Panc1 (cell line): ENCODE measurements at regions not wholly inside any gene's neighbourhood (a gene's known extent, or its start where the extent isn't known, plus 50 kb on each side); places are given as distances from the start of the nearest gene placed in this dataset.

Experiments
- ATAC-seq: fragments of 200-7000 bp; cut with Tn5 transposase; 2 replicates; pipeline ENCODE4 v1.9.1; 2020; ENCODE audit warnings: mild to moderate bottlenecking, moderate library complexity
- BruUV-seq: library from RNA; stranded (reverse); fragments of 400-500 nt; replicated peaks from 2 replicates; lab custom pipeline; 2021; lab: Mats Ljungman, UMichigan
- CTCF ChIA-PET: fragments of 300-600 bp; sonication (Branson Sonifier 250); formaldehyde crosslinking; loops from one replicate; lab custom pipeline; 2022; ENCODE audit warnings: antibody characterized with exemption; lab: Charles Lee
- POLR2A ChIA-PET: fragments of 300-600 bp; sonication (Branson Sonifier 250); formaldehyde crosslinking; loops from one replicate; lab custom pipeline; 2022; ENCODE audit warnings: antibody characterized with exemption; lab: Charles Lee
- DNase-seq: peaks from one replicate; pipeline ENCODE4 v3.0.0-alpha.2; 2010; ENCODE audit warnings: low read depth, low spot score
- H3K27ac ChIP-seq: 2 replicates; pipeline ENCODE4 v1.5.1; 2011; ENCODE audit warnings: mild to moderate bottlenecking, low read length, inconsistent platforms
- H3K27me3 ChIP-seq: fragments of 200-500 bp; sonication (Bioruptor generic); 2 replicates; pipeline ENCODE4 v1.6.0; 2014; ENCODE audit warnings: low read length, inconsistent platforms; ENCODE audit not compliant: control insufficient read depth, insufficient read depth
- H3K36me3 ChIP-seq: fragments of 200-500 bp; sonication (Bioruptor generic); 2 replicates; pipeline ENCODE4 v1.5.1; 2014; ENCODE audit warnings: inconsistent platforms, mild to moderate bottlenecking, low read length, moderate library complexity; ENCODE audit not compliant: control insufficient read depth, insufficient read depth
- H3K4me1 ChIP-seq: 2 replicates; pipeline ENCODE4 v1.5.1; 2011; ENCODE audit warnings: inconsistent platforms, mild to moderate bottlenecking, low read length, moderate library complexity; ENCODE audit not compliant: control insufficient read depth, insufficient read depth
- H3K4me3 ChIP-seq, 2 experiments: 2 replicates each; pipeline ENCODE4 v1.5.1; 2011 to 2012; ENCODE audit warnings: low read depth in 2 of 2, low read length in 2 of 2, mild to moderate bottlenecking in 2 of 2, inconsistent platforms in 1 of 2, moderate library complexity in 1 of 2
- H3K9me3 ChIP-seq: fragments of 200-500 bp; sonication (Bioruptor generic); 2 replicates; pipeline ENCODE4 v1.5.1; 2014; ENCODE audit warnings: low read depth, mild to moderate bottlenecking, inconsistent platforms, low read length, moderate library complexity; ENCODE audit not compliant: control insufficient read depth, insufficient read depth
- POLR2AphosphoS5 ChIP-seq: IDR thresholded peaks from 2 replicates; pipeline ENCODE4 v1.6.1; 2012; ENCODE audit warnings: mild to moderate bottlenecking, low read depth, low read length, moderate library complexity
- SIN3A ChIP-seq: IDR thresholded peaks from 2 replicates; pipeline ENCODE4 v1.6.1; 2012; ENCODE audit warnings: low read depth, mild to moderate bottlenecking, low read length, moderate library complexity, borderline replicate concordance; ENCODE audit not compliant: insufficient read depth
- TCF7L2 ChIP-seq: IDR thresholded peaks from 2 replicates; pipeline ENCODE4 v1.6.1; 2011; ENCODE audit warnings: mild to moderate bottlenecking, low read depth, low read length, inconsistent platforms
- in situ Hi-C: cut with HindIII; loops from 2 replicates; pipeline ENCODE4 v1.10.0; 2016; ENCODE audit warnings: low sequenced_read_pairs, low pct_unique_long_range_greater_than_20kb
- intact Hi-C: fragments of 100-400 bp; cut with micrococcal nuclease; formaldehyde crosslinking; loops from one replicate; pipeline ENCODE4 v1.10.0; 2022; ENCODE audit not compliant: unreplicated experiment
- TF ChIP-seq, protein P1 (sequence below): fragments of 450-650 bp; IDR thresholded peaks from 2 replicates; pipeline ENCODE4 v1.5.1; 2017; ENCODE audit warnings: mild to moderate bottlenecking
- TF ChIP-seq, protein P2 (sequence below), 2 experiments: IDR thresholded peaks; 2 replicates each; pipeline ENCODE4 v1.6.1; 2011 to 2012; ENCODE audit warnings: low read depth in 2 of 2, control low read depth in 1 of 2, low read length in 1 of 2, mild to moderate bottlenecking in 1 of 2, moderate library complexity in 1 of 2; ENCODE audit not compliant: insufficient read depth in 1 of 2

DNA sequence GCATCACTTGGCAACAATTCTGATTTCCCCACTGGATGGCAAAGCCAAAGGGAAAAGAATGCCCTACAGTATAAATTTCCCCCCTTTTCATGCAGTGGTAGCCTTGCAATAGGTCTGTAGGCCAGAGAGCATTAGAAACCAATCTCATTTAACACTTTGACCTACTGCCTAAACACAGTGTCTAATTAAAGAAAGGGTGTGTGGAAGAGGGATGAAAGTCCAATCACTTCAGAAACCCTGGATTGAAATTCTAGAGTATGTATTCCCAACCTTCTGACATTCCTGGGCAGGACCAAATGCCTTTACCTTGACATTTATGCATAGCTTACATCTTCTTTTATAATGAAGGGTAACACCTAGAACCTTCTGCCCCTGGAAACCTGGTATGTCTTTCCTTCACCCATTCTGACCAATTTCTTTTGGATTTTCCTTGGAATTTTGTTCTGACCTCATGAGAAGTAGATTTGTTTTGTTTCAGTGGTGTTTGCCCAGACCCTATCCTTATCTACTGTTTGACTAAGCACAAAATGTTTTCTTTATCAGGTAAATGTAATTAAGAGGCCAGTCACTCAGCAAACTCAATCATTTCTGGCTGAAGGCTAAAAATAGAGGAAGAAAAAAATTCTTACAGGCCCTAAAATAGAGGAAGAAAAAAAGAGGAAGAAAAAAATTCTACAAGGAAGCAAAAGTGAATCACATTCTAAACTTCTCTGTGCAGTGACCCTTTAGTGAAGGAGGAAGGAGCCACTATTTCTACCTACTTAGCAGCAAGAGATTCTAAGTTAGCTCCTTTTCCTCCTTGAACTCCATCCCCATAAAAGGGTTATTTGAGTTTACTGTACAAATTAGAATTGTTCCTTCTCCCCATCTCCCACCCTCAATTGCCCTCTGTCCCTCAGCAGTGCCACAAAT is 129.5 kb upstream of the DSCAM start:
- Histone ChIP-seq H3K4me3 (no peak overlapping the region), H3K27me3 (no peaks in the 10 kb centered on the region), H3K9me3 (0 out of 2 replicates have a peak, but pooled peaks cover 1% of the 10 kb centered on the region), H3K4me1 (no peaks in the 10 kb centered on the region), H3K27ac (no peak overlapping the region), H3K36me3 (no peaks in the 10 kb centered on the region)
- DNase-seq (no peak), ATAC-seq (no peak)
- no TSS peak for BruUV-seq
- in situ Hi-C loops: no loop called here
- CTCF ChIA-PET: no interaction called here
- POLR2A ChIA-PET: no interaction called here
- no peak for TF ChIP-seq POLR2AphosphoS5
- TF ChIP-seq, protein P1, sequence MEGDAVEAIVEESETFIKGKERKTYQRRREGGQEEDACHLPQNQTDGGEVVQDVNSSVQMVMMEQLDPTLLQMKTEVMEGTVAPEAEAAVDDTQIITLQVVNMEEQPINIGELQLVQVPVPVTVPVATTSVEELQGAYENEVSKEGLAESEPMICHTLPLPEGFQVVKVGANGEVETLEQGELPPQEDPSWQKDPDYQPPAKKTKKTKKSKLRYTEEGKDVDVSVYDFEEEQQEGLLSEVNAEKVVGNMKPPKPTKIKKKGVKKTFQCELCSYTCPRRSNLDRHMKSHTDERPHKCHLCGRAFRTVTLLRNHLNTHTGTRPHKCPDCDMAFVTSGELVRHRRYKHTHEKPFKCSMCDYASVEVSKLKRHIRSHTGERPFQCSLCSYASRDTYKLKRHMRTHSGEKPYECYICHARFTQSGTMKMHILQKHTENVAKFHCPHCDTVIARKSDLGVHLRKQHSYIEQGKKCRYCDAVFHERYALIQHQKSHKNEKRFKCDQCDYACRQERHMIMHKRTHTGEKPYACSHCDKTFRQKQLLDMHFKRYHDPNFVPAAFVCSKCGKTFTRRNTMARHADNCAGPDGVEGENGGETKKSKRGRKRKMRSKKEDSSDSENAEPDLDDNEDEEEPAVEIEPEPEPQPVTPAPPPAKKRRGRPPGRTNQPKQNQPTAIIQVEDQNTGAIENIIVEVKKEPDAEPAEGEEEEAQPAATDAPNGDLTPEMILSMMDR: no peak
- TF ChIP-seq SIN3A: no peak
- TF ChIP-seq, protein P2, sequence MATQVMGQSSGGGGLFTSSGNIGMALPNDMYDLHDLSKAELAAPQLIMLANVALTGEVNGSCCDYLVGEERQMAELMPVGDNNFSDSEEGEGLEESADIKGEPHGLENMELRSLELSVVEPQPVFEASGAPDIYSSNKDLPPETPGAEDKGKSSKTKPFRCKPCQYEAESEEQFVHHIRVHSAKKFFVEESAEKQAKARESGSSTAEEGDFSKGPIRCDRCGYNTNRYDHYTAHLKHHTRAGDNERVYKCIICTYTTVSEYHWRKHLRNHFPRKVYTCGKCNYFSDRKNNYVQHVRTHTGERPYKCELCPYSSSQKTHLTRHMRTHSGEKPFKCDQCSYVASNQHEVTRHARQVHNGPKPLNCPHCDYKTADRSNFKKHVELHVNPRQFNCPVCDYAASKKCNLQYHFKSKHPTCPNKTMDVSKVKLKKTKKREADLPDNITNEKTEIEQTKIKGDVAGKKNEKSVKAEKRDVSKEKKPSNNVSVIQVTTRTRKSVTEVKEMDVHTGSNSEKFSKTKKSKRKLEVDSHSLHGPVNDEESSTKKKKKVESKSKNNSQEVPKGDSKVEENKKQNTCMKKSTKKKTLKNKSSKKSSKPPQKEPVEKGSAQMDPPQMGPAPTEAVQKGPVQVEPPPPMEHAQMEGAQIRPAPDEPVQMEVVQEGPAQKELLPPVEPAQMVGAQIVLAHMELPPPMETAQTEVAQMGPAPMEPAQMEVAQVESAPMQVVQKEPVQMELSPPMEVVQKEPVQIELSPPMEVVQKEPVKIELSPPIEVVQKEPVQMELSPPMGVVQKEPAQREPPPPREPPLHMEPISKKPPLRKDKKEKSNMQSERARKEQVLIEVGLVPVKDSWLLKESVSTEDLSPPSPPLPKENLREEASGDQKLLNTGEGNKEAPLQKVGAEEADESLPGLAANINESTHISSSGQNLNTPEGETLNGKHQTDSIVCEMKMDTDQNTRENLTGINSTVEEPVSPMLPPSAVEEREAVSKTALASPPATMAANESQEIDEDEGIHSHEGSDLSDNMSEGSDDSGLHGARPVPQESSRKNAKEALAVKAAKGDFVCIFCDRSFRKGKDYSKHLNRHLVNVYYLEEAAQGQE (IDR thresholded peaks at IDR 0.05; ENCODE audit: insufficient read depth in 1 of 2, low read depth in 2 of 2, low read length in 1 of 2): no peak
- no peak for TF ChIP-seq TCF7L2
- intact Hi-C loops: no loop called here

DNA sequence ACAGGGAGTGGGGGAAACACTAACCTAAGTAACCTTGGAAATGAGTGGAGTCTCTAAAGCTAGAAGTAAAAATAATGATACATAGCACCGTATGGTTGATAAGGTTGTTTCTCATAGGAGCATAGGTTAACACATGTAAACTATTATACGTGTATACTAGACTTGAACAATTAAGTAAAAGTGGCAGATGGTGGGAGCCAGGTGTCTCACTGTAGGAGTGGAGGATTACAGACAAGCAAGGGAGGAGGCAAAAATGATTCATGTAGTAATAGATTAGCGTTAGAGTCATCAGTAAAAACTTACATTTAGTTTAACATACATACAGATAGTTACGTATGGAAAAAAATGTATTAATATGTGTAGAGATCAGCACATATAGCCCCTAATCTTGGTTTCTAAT is 138.4 kb upstream of the DSCAM start:
- ChIA-PET POLR2A (no interaction called here), CTCF (no interaction called here)
- TF ChIP-seq, protein P1: no peak
- TF ChIP-seq, protein P2 (IDR thresholded peaks at IDR 0.05; ENCODE audit: insufficient read depth in 1 of 2, low read depth in 2 of 2, low read length in 1 of 2): no peak
- TF ChIP-seq POLR2AphosphoS5 (no peak), TCF7L2 (no peak), SIN3A (no peak)

More for the DNA sequence above, 138.4 kb upstream of the DSCAM start:
- no peak for ATAC-seq
- intact Hi-C loops: no loop called here
- 0 out of 2 replicates have a peak, but pooled peaks cover 4% of the 10 kb centered on the region for H3K9me3 ChIP-seq
- H3K36me3 ChIP-seq: no peaks in the 10 kb centered on the region
- no peaks in the 10 kb centered on the region for H3K4me1 ChIP-seq
- in situ Hi-C loops: no loop called here
- no peak overlapping the region for H3K4me3 ChIP-seq
- DNase-seq: no peak
- no peak overlapping the region for H3K27ac ChIP-seq
- H3K27me3 ChIP-seq: no peaks in the 10 kb centered on the region
- BruUV-seq: no TSS peak
